GM12874 (cell line): ENCODE measurements at regions not wholly inside any gene's neighbourhood (a gene's known extent, or its start where the extent isn't known, plus 50 kb on each side); places are given as distances from the start of the nearest gene placed in this dataset.

Source experiments
- CTCF ChIP-seq: IDR thresholded peaks from 2 replicates; pipeline ENCODE4 v1.5.1; 2011; ENCODE audit warnings: low read depth, mild to moderate bottlenecking, control low read depth, low read length, moderate library complexity; ENCODE audit not compliant: insufficient read depth

GRCh38 chr6:112486454-112486853, 139.3 kb downstream of the RFPL4B start:
- no peak for TF ChIP-seq CTCF

GRCh38 chr6:112488238-112488637, 141.1 kb downstream of the RFPL4B start:
- no peak for TF ChIP-seq CTCF

- TF ChIP-seq CTCF = no peak
These were observed 154.6 kb downstream of the RFPL4B start for GRCh38 chr6:112501705-112502104.

GRCh38 chr6:112502351-112503090, 155.4 kb downstream of the RFPL4B start:
- TF ChIP-seq CTCF = no peak

GRCh38 chr6:112503091-112503596, 156.0 kb downstream of the RFPL4B start:
- no peak for TF ChIP-seq CTCF

GRCh38 chr6:112504621-112505020, 157.5 kb downstream of the RFPL4B start:
- TF ChIP-seq CTCF = no peak

GRCh38 chr6:112511441-112511840, 164.3 kb downstream of the RFPL4B start:
- no peak for TF ChIP-seq CTCF
